ENCODE measurements at regions not wholly inside any gene's neighbourhood (a gene's known extent, or its start where the extent isn't known, plus 50 kb on each side); places are given as distances from the start of the nearest gene placed in this dataset.

DNA sequence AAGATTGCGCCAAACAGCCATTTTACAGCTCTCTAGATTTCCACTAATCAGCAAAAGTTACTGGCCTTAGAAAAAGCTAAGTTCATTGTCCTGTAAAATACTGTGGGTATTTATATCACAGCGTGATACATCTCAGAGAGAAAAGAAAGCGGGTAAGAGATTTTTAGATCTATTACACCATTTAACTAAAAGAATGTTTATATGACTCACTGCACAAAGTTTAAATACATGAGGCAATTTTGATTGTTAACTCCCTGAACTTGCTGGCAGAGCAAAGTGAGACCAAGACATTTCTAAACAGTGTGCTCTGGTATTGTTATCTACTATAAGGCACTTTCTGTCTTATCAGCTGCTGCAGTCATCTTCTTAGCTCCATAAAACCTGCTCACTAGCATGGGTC is 314.3 kb downstream of the EPHA7 start:
- Histone ChIP-seq H3K9me2 (ENCODE audit: insufficient read depth, low read length) (no peaks in the 10 kb centered on the region), H3F3A (ENCODE audit: insufficient read depth, low read length, poor library complexity, severe bottlenecking) (no peaks in the 10 kb centered on the region), H3K79me2 (replicated peaks; ENCODE audit: insufficient read depth, low read length) (no peaks in the 10 kb centered on the region), H3K4me2 (ENCODE audit: low read length) (no peak overlapping the region), H3K27me3 (ENCODE audit: insufficient read depth, low read depth, low read length) (no peaks in the 10 kb centered on the region), H3K4me3 (ENCODE audit: low read length) (no peak overlapping the region), H3K9me3 (ENCODE audit: low read length) (no peaks in the 10 kb centered on the region), H4K20me1 (ENCODE audit: insufficient read depth) (no peaks in the 10 kb centered on the region), H3K27ac (ENCODE audit: low read length) (no peak overlapping the region), H3K9ac (ENCODE audit: low read length) (no peak overlapping the region), H3K36me3 (ENCODE audit: insufficient read depth, low read length) (no peaks in the 10 kb centered on the region), H2AFZ (ENCODE audit: low read depth, low read length) (no peak overlapping the region)
- TF ChIP-seq POLR2AphosphoS5 (IDR thresholded peaks at IDR 0.05) (no peak), EZH2 (IDR thresholded peaks at IDR 0.05; ENCODE audit: borderline replicate concordance, insufficient read depth, low read length, poor library complexity, severe bottlenecking) (no peak), TAF1 (IDR thresholded peaks at IDR 0.05; ENCODE audit: low read depth) (no peak), RAD21 (conservative IDR thresholded peaks at IDR 0.05) (no peak), MXI1 (conservative IDR thresholded peaks at IDR 0.05; ENCODE audit: poor library complexity, severe bottlenecking) (no peak), SMC3 (conservative IDR thresholded peaks at IDR 0.05; ENCODE audit: poor library complexity) (no peak), EP300 (conservative IDR thresholded peaks at IDR 0.05; ENCODE audit: poor library complexity, severe bottlenecking) (no peak)
- TF ChIP-seq, protein P1, sequence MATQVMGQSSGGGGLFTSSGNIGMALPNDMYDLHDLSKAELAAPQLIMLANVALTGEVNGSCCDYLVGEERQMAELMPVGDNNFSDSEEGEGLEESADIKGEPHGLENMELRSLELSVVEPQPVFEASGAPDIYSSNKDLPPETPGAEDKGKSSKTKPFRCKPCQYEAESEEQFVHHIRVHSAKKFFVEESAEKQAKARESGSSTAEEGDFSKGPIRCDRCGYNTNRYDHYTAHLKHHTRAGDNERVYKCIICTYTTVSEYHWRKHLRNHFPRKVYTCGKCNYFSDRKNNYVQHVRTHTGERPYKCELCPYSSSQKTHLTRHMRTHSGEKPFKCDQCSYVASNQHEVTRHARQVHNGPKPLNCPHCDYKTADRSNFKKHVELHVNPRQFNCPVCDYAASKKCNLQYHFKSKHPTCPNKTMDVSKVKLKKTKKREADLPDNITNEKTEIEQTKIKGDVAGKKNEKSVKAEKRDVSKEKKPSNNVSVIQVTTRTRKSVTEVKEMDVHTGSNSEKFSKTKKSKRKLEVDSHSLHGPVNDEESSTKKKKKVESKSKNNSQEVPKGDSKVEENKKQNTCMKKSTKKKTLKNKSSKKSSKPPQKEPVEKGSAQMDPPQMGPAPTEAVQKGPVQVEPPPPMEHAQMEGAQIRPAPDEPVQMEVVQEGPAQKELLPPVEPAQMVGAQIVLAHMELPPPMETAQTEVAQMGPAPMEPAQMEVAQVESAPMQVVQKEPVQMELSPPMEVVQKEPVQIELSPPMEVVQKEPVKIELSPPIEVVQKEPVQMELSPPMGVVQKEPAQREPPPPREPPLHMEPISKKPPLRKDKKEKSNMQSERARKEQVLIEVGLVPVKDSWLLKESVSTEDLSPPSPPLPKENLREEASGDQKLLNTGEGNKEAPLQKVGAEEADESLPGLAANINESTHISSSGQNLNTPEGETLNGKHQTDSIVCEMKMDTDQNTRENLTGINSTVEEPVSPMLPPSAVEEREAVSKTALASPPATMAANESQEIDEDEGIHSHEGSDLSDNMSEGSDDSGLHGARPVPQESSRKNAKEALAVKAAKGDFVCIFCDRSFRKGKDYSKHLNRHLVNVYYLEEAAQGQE (IDR thresholded peaks at IDR 0.05; ENCODE audit: borderline replicate concordance) = no peak
- TF ChIP-seq, protein P2, sequence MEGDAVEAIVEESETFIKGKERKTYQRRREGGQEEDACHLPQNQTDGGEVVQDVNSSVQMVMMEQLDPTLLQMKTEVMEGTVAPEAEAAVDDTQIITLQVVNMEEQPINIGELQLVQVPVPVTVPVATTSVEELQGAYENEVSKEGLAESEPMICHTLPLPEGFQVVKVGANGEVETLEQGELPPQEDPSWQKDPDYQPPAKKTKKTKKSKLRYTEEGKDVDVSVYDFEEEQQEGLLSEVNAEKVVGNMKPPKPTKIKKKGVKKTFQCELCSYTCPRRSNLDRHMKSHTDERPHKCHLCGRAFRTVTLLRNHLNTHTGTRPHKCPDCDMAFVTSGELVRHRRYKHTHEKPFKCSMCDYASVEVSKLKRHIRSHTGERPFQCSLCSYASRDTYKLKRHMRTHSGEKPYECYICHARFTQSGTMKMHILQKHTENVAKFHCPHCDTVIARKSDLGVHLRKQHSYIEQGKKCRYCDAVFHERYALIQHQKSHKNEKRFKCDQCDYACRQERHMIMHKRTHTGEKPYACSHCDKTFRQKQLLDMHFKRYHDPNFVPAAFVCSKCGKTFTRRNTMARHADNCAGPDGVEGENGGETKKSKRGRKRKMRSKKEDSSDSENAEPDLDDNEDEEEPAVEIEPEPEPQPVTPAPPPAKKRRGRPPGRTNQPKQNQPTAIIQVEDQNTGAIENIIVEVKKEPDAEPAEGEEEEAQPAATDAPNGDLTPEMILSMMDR (IDR thresholded peaks at IDR 0.05; ENCODE audit: poor library complexity, severe bottlenecking) = no peak

DNA sequence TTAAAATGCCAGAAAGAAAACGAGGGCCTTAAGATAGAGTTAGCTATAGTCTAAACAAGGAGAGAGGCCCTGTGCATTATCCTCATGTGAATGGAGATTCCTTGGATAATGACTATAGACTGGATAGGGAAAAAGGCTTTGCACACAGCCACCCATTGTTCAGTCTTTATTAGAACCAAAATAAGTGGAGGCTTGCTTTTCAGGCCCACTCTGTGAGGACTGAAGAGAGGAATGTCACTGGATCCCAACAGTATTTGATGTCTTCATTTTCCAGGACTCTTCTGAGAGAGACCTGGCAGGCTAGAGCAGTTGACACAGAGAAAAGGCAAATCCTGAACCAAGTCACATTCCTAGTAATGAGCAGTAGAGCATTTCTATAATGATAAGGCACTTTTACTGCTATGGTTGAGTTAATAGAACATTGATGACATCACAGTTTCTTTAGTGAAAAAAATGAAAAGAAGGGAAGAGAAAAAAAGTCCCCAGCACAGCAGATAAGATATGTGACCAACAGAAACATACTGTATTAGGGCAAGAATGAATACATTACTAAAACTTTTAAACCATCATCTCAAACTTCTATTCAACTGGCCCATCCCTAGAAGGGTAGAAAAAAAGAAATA is 315.1 kb downstream of the EPHA7 start:
- no peak overlapping the region for H3K9ac ChIP-seq (ENCODE audit: low read length)
- H3K9me2 ChIP-seq (ENCODE audit: insufficient read depth, low read length) = no peaks in the 10 kb centered on the region
- H2AFZ ChIP-seq (ENCODE audit: low read depth, low read length) = no peak overlapping the region
- H3K9me3 ChIP-seq (ENCODE audit: low read length) = no peaks in the 10 kb centered on the region
- H3K27ac ChIP-seq (ENCODE audit: low read length) = no peak overlapping the region
- no peak for TF ChIP-seq MXI1 (conservative IDR thresholded peaks at IDR 0.05; ENCODE audit: poor library complexity, severe bottlenecking)
- TF ChIP-seq RAD21 (conservative IDR thresholded peaks at IDR 0.05) = no peak
- TF ChIP-seq, protein P2 (IDR thresholded peaks at IDR 0.05; ENCODE audit: poor library complexity, severe bottlenecking) = no peak
- TF ChIP-seq, protein P1 (IDR thresholded peaks at IDR 0.05; ENCODE audit: borderline replicate concordance) = no peak
- TF ChIP-seq SMC3 (conservative IDR thresholded peaks at IDR 0.05; ENCODE audit: poor library complexity) = no peak
- TF ChIP-seq POLR2AphosphoS5 (IDR thresholded peaks at IDR 0.05) = no peak
- no peak for TF ChIP-seq TAF1 (IDR thresholded peaks at IDR 0.05; ENCODE audit: low read depth)
- TF ChIP-seq EZH2 (IDR thresholded peaks at IDR 0.05; ENCODE audit: borderline replicate concordance, insufficient read depth, low read length, poor library complexity, severe bottlenecking) = no peak
- TF ChIP-seq EP300 (conservative IDR thresholded peaks at IDR 0.05; ENCODE audit: poor library complexity, severe bottlenecking) = no peak
- H3K36me3 ChIP-seq (ENCODE audit: insufficient read depth, low read length) = no peaks in the 10 kb centered on the region
- no peaks in the 10 kb centered on the region for H3K79me2 ChIP-seq (replicated peaks; ENCODE audit: insufficient read depth, low read length)
- no peak overlapping the region for H3K4me3 ChIP-seq (ENCODE audit: low read length)
- no peak overlapping the region for H3K4me2 ChIP-seq (ENCODE audit: low read length)
- H3F3A ChIP-seq (ENCODE audit: insufficient read depth, low read length, poor library complexity, severe bottlenecking) = no peaks in the 10 kb centered on the region
- H3K27me3 ChIP-seq (ENCODE audit: insufficient read depth, low read depth, low read length) = no peaks in the 10 kb centered on the region
- H4K20me1 ChIP-seq (ENCODE audit: insufficient read depth) = no peaks in the 10 kb centered on the region
